HCT116 (cell line): ENCODE measurements at regions not wholly inside any gene's neighbourhood (a gene's known extent, or its start where the extent isn't known, plus 50 kb on each side); places are given as distances from the start of the nearest gene placed in this dataset.
A peak's percentile ranks its signal among the peaks of the same experiment; 100 is the strongest.

Source experiments
- ATAC-seq: fragments of 200-7000 bp; cut with Tn5 transposase; 2 replicates; pipeline ENCODE4 v1.9.1; 2020; ENCODE audit warnings: mild to moderate bottlenecking, moderate library complexity
- BruUV-seq: library from RNA; stranded (reverse); fragments of 400-500 nt; replicated peaks from 2 replicates; lab custom pipeline; 2021; lab: Mats Ljungman, UMichigan
- CTCF ChIA-PET: fragments of 300-600 bp; sonication (Branson Sonifier 250); formaldehyde crosslinking; loops from one replicate; lab custom pipeline; 2021; ENCODE audit warnings: antibody characterized with exemption; lab: Charles Lee
- POLR2A ChIA-PET: fragments of 300-600, 350-600 bp; sonication (Branson Sonifier 250); formaldehyde crosslinking; loops from one replicate; lab custom pipeline; 2021; ENCODE audit warnings: antibody characterized with exemption; lab: Charles Lee
- RAD21 ChIA-PET, 2 experiments: fragments of 300-600 bp; sonication (Branson Sonifier 250); formaldehyde crosslinking; loops; one replicate each; lab custom pipeline; 2023; ENCODE audit warnings: low total read pairs in 2 of 2; ENCODE audit not compliant: uncharacterized antibody in 2 of 2, unreplicated experiment in 2 of 2, low non-redundant PET in 1 of 2; lab: Charles Lee
- DNase-seq: peaks from one replicate; pipeline ENCODE4 v3.0.0-alpha.2; 2010; ENCODE audit warnings: low read depth, low spot score
- H2AFZ ChIP-seq: fragments of 200-600 bp; shearing (Covaris generic), sonication (generic); 2 replicates; pipeline ENCODE4 v1.6.1; 2017; ENCODE audit warnings: low read depth, mixed run types, mixed read lengths, antibody characterized with exemption, low read length; ENCODE audit not compliant: poor library complexity, severe bottlenecking
- H3K27ac ChIP-seq: 2 replicates; pipeline ENCODE4 v1.5.1; 2012; ENCODE audit warnings: low read depth, low read length
- H3K27me3 ChIP-seq: fragments of 200-600 bp; sonication (generic); 2 replicates; pipeline ENCODE4 v1.6.1; 2016; ENCODE audit warnings: mixed run types, low read length, mixed read lengths; ENCODE audit not compliant: insufficient read depth
- H3K36me3 ChIP-seq, 2 experiments: fragments of 200-500 bp in 1 of 2; fragments of 200-600 bp in 1 of 2; sonication (Bioruptor generic) in 1 of 2; sonication (generic) in 1 of 2; 2 replicates each; pipeline versions ENCODE4 v1.5.1 to v1.6.1; 2014 to 2016; ENCODE audit warnings: low read length in 2 of 2, inconsistent platforms in 1 of 2, mixed read lengths in 1 of 2, mixed run types in 1 of 2; ENCODE audit not compliant: insufficient read depth in 2 of 2, control insufficient read depth in 1 of 2
- H3K4me1 ChIP-seq, 2 experiments: fragments of 200-600 bp in 1 of 2; sonication (generic) in 1 of 2; 2 replicates each; pipeline versions ENCODE4 v1.5.1 to v1.6.1; 2012 to 2017; ENCODE audit warnings: low read length in 2 of 2, inconsistent platforms in 1 of 2, mild to moderate bottlenecking in 1 of 2, mixed read lengths in 1 of 2, mixed run types in 1 of 2, moderate library complexity in 1 of 2; ENCODE audit not compliant: insufficient read depth in 2 of 2, control insufficient read depth in 1 of 2
- H3K4me2 ChIP-seq: fragments of 200-600 bp; sonication (generic); 2 replicates; pipeline ENCODE4 v1.6.1; 2017; ENCODE audit warnings: mixed run types, low read length, mixed read lengths
- H3K4me3 ChIP-seq, 2 experiments: fragments of 200-600 bp in 1 of 2; sonication (generic) in 1 of 2; replicated peaks in 1 of 2; 2 replicates each; pipeline ENCODE4 v1.5.1; 2011 to 2016; ENCODE audit warnings: low read length in 2 of 2, control low read depth in 1 of 2, low read depth in 1 of 2, mild to moderate bottlenecking in 1 of 2, mixed read lengths in 1 of 2, mixed run types in 1 of 2
- H3K79me2 ChIP-seq: fragments of 200-600 bp; sonication (generic); 2 replicates; pipeline ENCODE4 v1.6.1; 2017; ENCODE audit warnings: mild to moderate bottlenecking, mixed run types, low read length, moderate library complexity, mixed read lengths; ENCODE audit not compliant: insufficient read depth
- H3K9ac ChIP-seq: fragments of 200-600 bp; sonication (generic); 2 replicates; pipeline ENCODE4 v1.6.1; 2016; ENCODE audit warnings: low read length, mixed read lengths
- H3K9me2 ChIP-seq: fragments of 200-600 bp; sonication (generic), shearing (Covaris generic); 2 replicates; pipeline ENCODE4 v1.6.1; 2017; ENCODE audit warnings: mixed run types, mild to moderate bottlenecking, moderate library complexity; ENCODE audit not compliant: insufficient read depth
- H3K9me3 ChIP-seq, 2 experiments: fragments of 200-500 bp in 1 of 2; fragments of 200-600 bp in 1 of 2; sonication (Bioruptor generic) in 1 of 2; sonication (generic) in 1 of 2; 2 replicates each; pipeline ENCODE4 v1.6.1; 2014 to 2017; ENCODE audit warnings: low read length in 2 of 2, mixed read lengths in 2 of 2, inconsistent platforms in 1 of 2, low read depth in 1 of 2, mild to moderate bottlenecking in 1 of 2, mixed run types in 1 of 2, moderate library complexity in 1 of 2; ENCODE audit not compliant: control insufficient read depth in 1 of 2, insufficient read depth in 1 of 2
- H4K20me1 ChIP-seq: fragments of 200-600 bp; sonication (generic), shearing (Covaris generic); 2 replicates; pipeline ENCODE4 v1.6.1; 2017; ENCODE audit warnings: mixed run types, mild to moderate bottlenecking, moderate library complexity; ENCODE audit not compliant: insufficient read depth
- CEBPB ChIP-seq: IDR thresholded peaks from 2 replicates; pipeline ENCODE4 v1.6.1; 2012; ENCODE audit warnings: low read depth
- EGR1 ChIP-seq: IDR thresholded peaks from 2 replicates; pipeline ENCODE4 v1.6.1; 2012; ENCODE audit warnings: low read depth
- ELF1 ChIP-seq: IDR thresholded peaks from 2 replicates; pipeline ENCODE4 v1.6.1; 2012; ENCODE audit warnings: low read depth, borderline replicate concordance
- EZH2phosphoT487 ChIP-seq: fragments of 200-600 bp; IDR thresholded peaks from 2 replicates; pipeline ENCODE4 v1.6.1; 2018; ENCODE audit warnings: antibody characterized with exemption, borderline replicate concordance
- FOSL1 ChIP-seq: IDR thresholded peaks from 2 replicates; pipeline ENCODE4 v1.6.1; 2012; ENCODE audit warnings: low read depth
- JUND ChIP-seq: IDR thresholded peaks from 2 replicates; pipeline ENCODE4 v1.6.1; 2012
- POLR2AphosphoS5 ChIP-seq: IDR thresholded peaks from 2 replicates; pipeline ENCODE4 v1.6.1; 2011; ENCODE audit warnings: mild to moderate bottlenecking, low read depth, low read length, moderate library complexity
- RAD21 ChIP-seq: IDR thresholded peaks from 2 replicates; pipeline ENCODE4 v1.6.1; 2012; ENCODE audit warnings: low read depth, mild to moderate bottlenecking
- REST ChIP-seq: IDR thresholded peaks from 2 replicates; pipeline ENCODE4 v1.6.1; 2012; ENCODE audit warnings: low read depth
- SIN3A ChIP-seq: IDR thresholded peaks from 2 replicates; pipeline ENCODE4 v1.6.1; 2012; ENCODE audit warnings: low read depth
- SP1 ChIP-seq: IDR thresholded peaks from 2 replicates; pipeline ENCODE4 v1.6.1; 2012; ENCODE audit warnings: low read depth
- TCF7L2 ChIP-seq: IDR thresholded peaks from 2 replicates; pipeline ENCODE4 v1.7.0; 2011; ENCODE audit warnings: borderline replicate concordance, inconsistent platforms; ENCODE audit not compliant: insufficient read depth, insufficient read length; ENCODE audit errors: extremely low read depth
- YY1 ChIP-seq: IDR thresholded peaks from 2 replicates; pipeline ENCODE4 v1.6.1; 2011; ENCODE audit warnings: low read length, low read depth, moderate library complexity, mild to moderate bottlenecking; ENCODE audit not compliant: insufficient replicate concordance; ENCODE audit errors: extremely low read depth
- intact Hi-C: fragments of 100-400 bp; cut with micrococcal nuclease; formaldehyde crosslinking; loops from 2 replicates; pipeline ENCODE4 v1.10.0; 2022
- TF ChIP-seq, protein P1 (sequence below): IDR thresholded peaks from 2 replicates; pipeline ENCODE4 v1.6.1; 2012

- TF ChIP-seq POLR2AphosphoS5 = no peak
- TF ChIP-seq, protein P1, sequence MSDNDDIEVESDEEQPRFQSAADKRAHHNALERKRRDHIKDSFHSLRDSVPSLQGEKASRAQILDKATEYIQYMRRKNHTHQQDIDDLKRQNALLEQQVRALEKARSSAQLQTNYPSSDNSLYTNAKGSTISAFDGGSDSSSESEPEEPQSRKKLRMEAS = no peak
- no peak for TF ChIP-seq CEBPB
- TF ChIP-seq TCF7L2 = peak; percentile 59
- no peak for TF ChIP-seq YY1
- no peak for TF ChIP-seq ELF1
- TF ChIP-seq JUND = no peak
- 0 out of 2 replicates have a peak, but pooled peaks have one; percentile 13 for TF ChIP-seq SP1
- TF ChIP-seq EGR1 = no peak
- peak; percentile 20; the same call in 1 of the 2 replicates for TF ChIP-seq RAD21
- TF ChIP-seq SIN3A = no peak
- TF ChIP-seq REST = no peak
- TF ChIP-seq EZH2phosphoT487 = no peak
- TF ChIP-seq FOSL1 = 0 out of 2 replicates have a peak, but pooled peaks have one; percentile 20
- peak; percentile 33 for DNase-seq
- intact Hi-C loops = loop anchor here (5.0 kb wide), 1 partner anchor 121 kb away; no protein-coding TSS in a partner anchor
- ATAC-seq = peak; percentile 72
- Histone ChIP-seq H3K4me2 (peak overlapping the region; percentile 55), H4K20me1 (no peaks in the 10 kb centered on the region), H3K9me2 (no peaks in the 10 kb centered on the region), H3K9ac (no peak overlapping the region), H2AFZ (peak overlapping the region; percentile 83), H3K4me3 (peak overlapping the region in 1 of 2 experiments; percentile 10; a peak in 1 of 4 replicates), H3K9me3 (no peaks in the 10 kb centered on the region), H3K4me1 (peaks cover 38 to 39% of the 10 kb centered on the region in 2 experiments), H3K27ac (no peak overlapping the region), H3K27me3 (peaks cover 46% of the 10 kb centered on the region; the same call in 1 of the 2 replicates), H3K79me2 (no peaks in the 10 kb centered on the region), H3K36me3 (no peaks in the 10 kb centered on the region)
- no TSS peak for BruUV-seq
- POLR2A ChIA-PET = no interaction called here
- RAD21 ChIA-PET = no interaction called here
- CTCF ChIA-PET = no interaction called here
These were observed 365.6 kb downstream of the BCL11B start for GRCh38 chr14:98906123-98906995.
